Trophoblast cell (in vitro differentiated cells and primary cell): ENCODE measurements at regions not wholly inside any gene's neighbourhood (a gene's known extent, or its start where the extent isn't known, plus 50 kb on each side); places are given as distances from the start of the nearest gene placed in this dataset.

Experiments
- DNase-seq, 2 donors: peaks; one replicate each; pipeline ENCODE4 v3.0.0-alpha.2; 2016
- H2AFZ ChIP-seq: 2 replicates; pipeline ENCODE4 v1.6.1; 2013; ENCODE audit warnings: low read length, moderate library complexity, mild to moderate bottlenecking; ENCODE audit not compliant: insufficient read depth, poor library complexity
- H2AK5ac ChIP-seq: 2 replicates; pipeline ENCODE4 v1.6.1; 2013; ENCODE audit warnings: mild to moderate bottlenecking, low read length
- H2BK120ac ChIP-seq: 2 replicates; pipeline ENCODE4 v1.6.1; 2013; ENCODE audit warnings: low read length, mild to moderate bottlenecking, moderate library complexity; ENCODE audit not compliant: insufficient read depth, poor library complexity
- H2BK12ac ChIP-seq: 2 replicates; pipeline ENCODE4 v1.6.1; 2013; ENCODE audit warnings: mild to moderate bottlenecking, low read length, moderate library complexity
- H2BK5ac ChIP-seq: 2 replicates; pipeline ENCODE4 v1.6.1; 2013; ENCODE audit warnings: low read length, low read depth, moderate library complexity, mild to moderate bottlenecking; ENCODE audit not compliant: poor library complexity
- H3K14ac ChIP-seq: 2 replicates; pipeline ENCODE4 v1.6.1; 2013; ENCODE audit warnings: mild to moderate bottlenecking, low read length
- H3K18ac ChIP-seq: 2 replicates; pipeline ENCODE4 v1.6.1; 2013; ENCODE audit warnings: mild to moderate bottlenecking, low read length
- H3K23ac ChIP-seq: 2 replicates; pipeline ENCODE4 v1.6.1; 2013; ENCODE audit warnings: low read length
- H3K27ac ChIP-seq: 2 replicates; pipeline ENCODE4 v1.5.1; 2013; ENCODE audit warnings: low read depth, mild to moderate bottlenecking, inconsistent platforms, low read length, moderate library complexity
- H3K27me3 ChIP-seq: 2 replicates; pipeline ENCODE4 v1.6.1; 2013; ENCODE audit warnings: inconsistent platforms, mild to moderate bottlenecking, low read length, moderate library complexity; ENCODE audit not compliant: insufficient read depth
- H3K36me3 ChIP-seq, 2 experiments: 1 replicate in 1 of 2; 2 replicates in 1 of 2; pipeline ENCODE4 v1.6.1; 2013; ENCODE audit warnings: low read length in 2 of 2, mild to moderate bottlenecking in 2 of 2, moderate library complexity in 1 of 2; ENCODE audit not compliant: insufficient read depth in 2 of 2, control insufficient read depth in 1 of 2
- H3K4ac ChIP-seq: 2 replicates; pipeline ENCODE4 v1.6.1; 2013; ENCODE audit warnings: low read depth, mild to moderate bottlenecking, low read length, moderate library complexity
- H3K4me1 ChIP-seq, 2 experiments: 1 replicate in 1 of 2; 2 replicates in 1 of 2; pipeline ENCODE4 v1.6.1; 2013; ENCODE audit warnings: low read length in 2 of 2, mild to moderate bottlenecking in 2 of 2, moderate library complexity in 1 of 2; ENCODE audit not compliant: insufficient read depth in 2 of 2, control insufficient read depth in 1 of 2
- H3K4me2 ChIP-seq: 2 replicates; pipeline ENCODE4 v1.6.1; 2013; ENCODE audit warnings: inconsistent platforms, mild to moderate bottlenecking, low read length, moderate library complexity
- H3K4me3 ChIP-seq: 2 replicates; pipeline ENCODE4 v1.5.1; 2013; ENCODE audit warnings: mild to moderate bottlenecking, low read depth, low read length, inconsistent platforms
- H3K79me1 ChIP-seq: one replicate; pipeline ENCODE4 v1.6.1; 2013; ENCODE audit warnings: low read length
- H3K79me2 ChIP-seq: 2 replicates; pipeline ENCODE4 v1.6.1; 2013; ENCODE audit warnings: low read length, mild to moderate bottlenecking; ENCODE audit not compliant: control insufficient read depth, insufficient read depth, poor library complexity
- H3K9ac ChIP-seq: 2 replicates; pipeline ENCODE4 v1.6.1; 2013; ENCODE audit warnings: mild to moderate bottlenecking, low read length
- H3K9me3 ChIP-seq: 2 replicates; pipeline ENCODE4 v1.6.1; 2013; ENCODE audit warnings: low read depth, mild to moderate bottlenecking, control low read depth, inconsistent platforms, low read length; ENCODE audit not compliant: insufficient read depth
- H4K12ac ChIP-seq: 2 replicates; pipeline ENCODE4 v1.6.1; 2013; ENCODE audit warnings: low read depth, mild to moderate bottlenecking, low read length, moderate library complexity
- H4K8ac ChIP-seq: 2 replicates; pipeline ENCODE4 v1.6.1; 2013; ENCODE audit warnings: low read depth, mild to moderate bottlenecking, low read length, moderate library complexity
- H4K91ac ChIP-seq: one replicate; pipeline ENCODE4 v1.6.1; 2013; ENCODE audit warnings: low read depth, mild to moderate bottlenecking, low read length, moderate library complexity
- WGBS: extraction: QIAGEN DNeasy Blood & Tissue Kit; methylation state at CpG from one replicate; pipeline ENCODE4 v1.1.7; 2013; ENCODE audit warnings: missing lambda C conversion rate; ENCODE audit not compliant: insufficient read length, insufficient coverage; ENCODE audit errors: extremely low coverage; 5-methylcytosine and 5-hydroxymethylcytosine counted together

GRCh38 chr10:20685462-20685861, 211.6 kb downstream of the NEBL start:
- Histone ChIP-seq H3K18ac (no peak overlapping the region), H3K9me3 (no peaks in the 10 kb centered on the region), H3K79me2 (no peaks in the 10 kb centered on the region), H3K27ac (no peak overlapping the region), H4K12ac (no peak overlapping the region), H3K79me1 (no peaks in the 10 kb centered on the region), H4K91ac (no peak overlapping the region), H4K8ac (no peak overlapping the region), H3K9ac (no peak overlapping the region), H3K14ac (no peak overlapping the region), H3K4ac (no peak overlapping the region), H3K23ac (no peak overlapping the region), H3K4me2 (no peak overlapping the region), H2AFZ (no peak overlapping the region), H2BK5ac (no peak overlapping the region), H2BK12ac (no peak overlapping the region), H3K36me3 (no peaks in the 10 kb centered on the region), H3K4me3 (no peak overlapping the region), H3K4me1 (peaks cover 0 to 4% of the 10 kb centered on the region in 2 experiments), H2AK5ac (no peak overlapping the region), H3K27me3 (no peaks in the 10 kb centered on the region), H2BK120ac (no peak overlapping the region)
- no CpG with 5 or more reads among the region's 8 CpGs for WGBS
- DNase-seq: no peak

GRCh38 chr10:20683345-20683744, 213.8 kb downstream of the NEBL start:
- DNase-seq: no peak
- no peak overlapping the region for H3K14ac ChIP-seq
- no peaks in the 10 kb centered on the region for H3K79me2 ChIP-seq
- H3K27me3 ChIP-seq: no peaks in the 10 kb centered on the region
- H3K4ac ChIP-seq: no peak overlapping the region
- H3K9ac ChIP-seq: no peak overlapping the region
- no peak overlapping the region for H2BK5ac ChIP-seq
- no peak overlapping the region for H4K12ac ChIP-seq
- no peaks in the 10 kb centered on the region for H3K9me3 ChIP-seq
- H2BK120ac ChIP-seq: no peak overlapping the region
- H3K23ac ChIP-seq: no peak overlapping the region
- H2AFZ ChIP-seq: no peak overlapping the region
- no peak overlapping the region for H2AK5ac ChIP-seq
- no peak overlapping the region for H4K8ac ChIP-seq
- no peak overlapping the region for H3K18ac ChIP-seq
- no peak overlapping the region for H3K4me3 ChIP-seq
- no peak overlapping the region for H4K91ac ChIP-seq
- peaks cover 0 to 4% of the 10 kb centered on the region in 2 experiments for H3K4me1 ChIP-seq
- no peak overlapping the region for H2BK12ac ChIP-seq
- H3K27ac ChIP-seq: no peak overlapping the region
- H3K4me2 ChIP-seq: no peak overlapping the region
- H3K79me1 ChIP-seq: no peaks in the 10 kb centered on the region
- no peaks in the 10 kb centered on the region for H3K36me3 ChIP-seq

GRCh38 chr10:20682782-20683181, 214.3 kb downstream of the NEBL start:
- H4K12ac ChIP-seq: no peak overlapping the region
- no peak for DNase-seq
- H3K79me2 ChIP-seq: no peaks in the 10 kb centered on the region
- H3K4me1 ChIP-seq: peaks cover 0 to 4% of the 10 kb centered on the region in 2 experiments
- no peaks in the 10 kb centered on the region for H3K9me3 ChIP-seq
- H3K14ac ChIP-seq: no peak overlapping the region
- no peak overlapping the region for H3K27ac ChIP-seq
- H2AFZ ChIP-seq: no peak overlapping the region
- H3K4ac ChIP-seq: no peak overlapping the region
- no CpG with 5 or more reads among the region's 3 CpGs for WGBS
- no peak overlapping the region for H2BK12ac ChIP-seq
- H3K4me3 ChIP-seq: no peak overlapping the region
- H3K23ac ChIP-seq: no peak overlapping the region
- H2AK5ac ChIP-seq: no peak overlapping the region
- H3K4me2 ChIP-seq: no peak overlapping the region
- no peak overlapping the region for H4K8ac ChIP-seq
- no peaks in the 10 kb centered on the region for H3K36me3 ChIP-seq
- H3K79me1 ChIP-seq: no peaks in the 10 kb centered on the region
- H2BK5ac ChIP-seq: no peak overlapping the region
- H4K91ac ChIP-seq: no peak overlapping the region
- H3K27me3 ChIP-seq: no peaks in the 10 kb centered on the region
- no peak overlapping the region for H3K18ac ChIP-seq
- no peak overlapping the region for H3K9ac ChIP-seq
- H2BK120ac ChIP-seq: no peak overlapping the region

GRCh38 chr10:20677340-20677739, 219.8 kb downstream of the NEBL start:
- Histone ChIP-seq H4K12ac (no peak overlapping the region), H3K27me3 (no peaks in the 10 kb centered on the region), H3K4me3 (no peak overlapping the region), H3K27ac (no peak overlapping the region), H3K4ac (no peak overlapping the region), H3K36me3 (no peaks in the 10 kb centered on the region), H3K18ac (no peak overlapping the region), H3K9ac (no peak overlapping the region), H3K14ac (no peak overlapping the region), H2BK5ac (no peak overlapping the region), H2BK12ac (no peak overlapping the region), H3K23ac (no peak overlapping the region), H4K91ac (no peak overlapping the region), H3K4me2 (no peak overlapping the region), H2AK5ac (no peak overlapping the region), H3K9me3 (no peaks in the 10 kb centered on the region), H3K4me1 (no peaks in the 10 kb centered on the region), H3K79me1 (no peaks in the 10 kb centered on the region), H2AFZ (no peak overlapping the region), H2BK120ac (no peak overlapping the region), H4K8ac (no peak overlapping the region), H3K79me2 (no peaks in the 10 kb centered on the region)
- DNase-seq: no peak
- WGBS: no CpG with 5 or more reads among the region's 5 CpGs
